CD4-positive, alpha-beta T cell (primary cell): ENCODE measurements at regions not wholly inside any gene's neighbourhood (a gene's known extent, or its start where the extent isn't known, plus 50 kb on each side); places are given as distances from the start of the nearest gene placed in this dataset.

ENCODE experiments used
- ATAC-seq: fragments of 200-7000 bp; cut with Tn5 transposase; one replicate; pipeline ENCODE4 v1.10.0; 2022; ENCODE audit warnings: mild to moderate bottlenecking; ENCODE audit not compliant: poor library complexity
- CTCF ChIA-PET: fragments of 350-600 bp; sonication (Branson Sonifier 250); formaldehyde crosslinking; loops from one replicate; lab custom pipeline; 2021; ENCODE audit warnings: antibody characterized with exemption, inconsistent platforms; lab: Charles Lee
- POLR2A ChIA-PET: fragments of 350-600 bp; sonication (Branson Sonifier 250); formaldehyde crosslinking; loops from one replicate; lab custom pipeline; 2021; ENCODE audit warnings: antibody characterized with exemption, inconsistent platforms; lab: Charles Lee
- DNase-seq, 14 experiments: peaks; one replicate each; pipeline ENCODE4 v3.0.0-alpha.2; 2013 to 2020; ENCODE audit warnings: mixed read lengths in 2 of 14
- H3K27ac ChIP-seq, 2 donors: one replicate each; pipeline versions ENCODE4 v1.5.1 to v1.7.0; 2013; ENCODE audit warnings: low read length in 2 of 2, low read depth in 1 of 2, mild to moderate bottlenecking in 1 of 2
- H3K27me3 ChIP-seq, 2 experiments: 1 replicate in 1 of 2; 2 replicates in 1 of 2; pipeline versions ENCODE4 v1.6.1 to v1.7.0; 2013; ENCODE audit warnings: low read length in 2 of 2, control low read depth in 1 of 2, mild to moderate bottlenecking in 1 of 2, moderate library complexity in 1 of 2; ENCODE audit not compliant: insufficient read depth in 2 of 2, control insufficient read depth in 1 of 2
- H3K36me3 ChIP-seq: one replicate; pipeline ENCODE4 v1.6.1; 2013; ENCODE audit warnings: low read length, control low read depth; ENCODE audit not compliant: insufficient read depth
- H3K4me1 ChIP-seq: one replicate; pipeline ENCODE4 v1.6.1; 2013; ENCODE audit warnings: low read length, control low read depth; ENCODE audit not compliant: insufficient read depth
- H3K4me3 ChIP-seq: one replicate; pipeline ENCODE4 v1.5.1; 2013; ENCODE audit warnings: mild to moderate bottlenecking, low read length, moderate library complexity
- H3K9me3 ChIP-seq, 2 experiments: 1 replicate in 1 of 2; 2 replicates in 1 of 2; pipeline versions ENCODE4 v1.6.1 to v1.7.0; 2013; ENCODE audit warnings: low read length in 2 of 2, mild to moderate bottlenecking in 2 of 2, control low read depth in 1 of 2, moderate library complexity in 1 of 2; ENCODE audit not compliant: control insufficient read depth in 1 of 2, insufficient read depth in 1 of 2
- H3K27ac Mint-ChIP-seq: one replicate; pipeline ENCODE4 v1.8.0; 2020; ENCODE audit warnings: mixed read lengths
- H3K27me3 Mint-ChIP-seq: one replicate; pipeline ENCODE4 v1.8.0; 2021; ENCODE audit warnings: mixed read lengths
- H3K36me3 Mint-ChIP-seq: one replicate; pipeline ENCODE4 v1.8.0; 2021; ENCODE audit warnings: low read depth, mixed read lengths
- H3K4me1 Mint-ChIP-seq: one replicate; pipeline ENCODE4 v1.8.0; 2021; ENCODE audit warnings: low read depth, mixed read lengths
- H3K4me3 Mint-ChIP-seq: one replicate; pipeline ENCODE4 v1.8.0; 2020; ENCODE audit warnings: mild to moderate bottlenecking, mixed read lengths
- H3K9me3 Mint-ChIP-seq: one replicate; pipeline ENCODE4 v1.8.0; 2020; ENCODE audit warnings: mixed read lengths
- CTCF ChIP-seq: fragments of 200-600 bp; IDR thresholded peaks from one replicate; pipeline ENCODE4 v1.8.0; 2022; ENCODE audit warnings: antibody characterized with exemption, mild to moderate bottlenecking
- intact Hi-C, 2 experiments: fragments of 100-400 bp; cut with DNase I in 1 of 2; cut with micrococcal nuclease in 1 of 2; formaldehyde crosslinking; loops; one replicate each; pipeline versions ENCODE4 v1.15.1 to v1.9.0; 2023 to 2025; cut with DNase I, micrococcal nuclease

DNA sequence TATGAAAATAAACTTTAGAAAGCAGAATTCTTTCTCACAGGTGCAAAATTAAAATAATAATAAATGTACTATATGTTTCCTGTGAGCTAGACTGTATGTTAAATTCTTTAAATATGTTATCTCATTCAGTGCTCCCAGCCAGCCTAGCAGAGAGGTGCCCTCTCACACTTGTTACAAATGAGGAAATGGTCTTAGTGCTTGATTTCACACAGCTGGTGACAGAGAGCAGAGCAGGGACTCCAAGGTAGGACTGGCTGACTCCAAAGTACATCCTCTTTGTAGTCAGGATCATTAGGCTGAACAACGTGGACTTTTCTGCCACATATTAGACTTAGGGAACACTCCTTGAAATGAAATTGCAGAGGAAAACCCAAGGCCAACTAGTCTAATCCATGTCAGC is 72.0 kb upstream of the HHIP start:
- H3K9me3 ChIP-seq: peaks cover 0 to 4% of the 10 kb centered on the region in 2 experiments
- H3K9me3 Mint-ChIP-seq: no peaks in the 10 kb centered on the region
- no peaks in the 10 kb centered on the region for H3K27me3 ChIP-seq
- POLR2A ChIA-PET: no interaction called here
- no peaks in the 10 kb centered on the region for H3K4me1 ChIP-seq
- H3K27ac Mint-ChIP-seq: no peak overlapping the region
- H3K27me3 Mint-ChIP-seq: no peaks in the 10 kb centered on the region
- no peak overlapping the region for H3K27ac ChIP-seq
- DNase-seq (no peak), ATAC-seq (no peak)
- CTCF ChIA-PET: no interaction called here
- H3K4me3 Mint-ChIP-seq: no peak overlapping the region
- no peaks in the 10 kb centered on the region for H3K4me1 Mint-ChIP-seq
- no peaks in the 10 kb centered on the region for H3K36me3 ChIP-seq
- H3K4me3 ChIP-seq: no peak overlapping the region
- TF ChIP-seq CTCF: no peak
- intact Hi-C loops: no loop called here
- H3K36me3 Mint-ChIP-seq: no peaks in the 10 kb centered on the region

- H3K4me1 ChIP-seq: no peaks in the 10 kb centered on the region
- no peak for DNase-seq
- ChIA-PET POLR2A (no interaction called here), CTCF (no interaction called here)
- Mint-ChIP-seq H3K4me1 (no peaks in the 10 kb centered on the region), H3K9me3 (no peaks in the 10 kb centered on the region), H3K4me3 (no peak overlapping the region), H3K36me3 (no peaks in the 10 kb centered on the region), H3K27me3 (no peaks in the 10 kb centered on the region), H3K27ac (no peak overlapping the region)
- intact Hi-C loops: no loop called here
- no peak for ATAC-seq
- H3K4me3 ChIP-seq: no peak overlapping the region
- H3K36me3 ChIP-seq: no peaks in the 10 kb centered on the region
- H3K9me3 ChIP-seq: peaks cover 0 to 4% of the 10 kb centered on the region in 2 experiments
- H3K27me3 ChIP-seq: no peaks in the 10 kb centered on the region
- TF ChIP-seq CTCF: no peak
- H3K27ac ChIP-seq: no peak overlapping the region
Measured at GRCh38 chr4:144574509-144574908, 71.4 kb upstream of the HHIP start.

DNA sequence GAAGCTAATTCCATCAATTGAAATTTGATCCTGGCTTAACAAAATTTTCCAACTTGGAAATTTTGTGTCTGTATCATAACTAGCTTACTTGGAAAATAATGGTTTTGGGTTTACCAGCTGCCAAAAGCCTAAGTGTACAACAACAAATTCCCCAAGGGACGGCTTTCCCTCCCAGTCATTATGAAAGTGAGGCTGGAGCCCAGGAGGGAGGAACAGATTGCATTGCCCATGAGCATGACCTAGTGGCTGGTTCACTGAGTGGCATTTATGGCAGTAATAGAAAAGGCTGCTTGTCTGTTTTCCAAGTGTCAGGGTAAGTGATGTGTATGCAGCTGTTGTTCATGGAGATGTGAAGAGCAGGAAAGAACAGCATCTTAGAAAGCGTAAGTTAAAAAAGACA is 70.8 kb upstream of the HHIP start:
- POLR2A ChIA-PET: no interaction called here
- no peaks in the 10 kb centered on the region for H3K36me3 Mint-ChIP-seq
- TF ChIP-seq CTCF: no peak

More for the DNA sequence above, 70.8 kb upstream of the HHIP start:
- no peaks in the 10 kb centered on the region for H3K9me3 Mint-ChIP-seq
- CTCF ChIA-PET: no interaction called here
- intact Hi-C loops: no loop called here
- H3K4me3 Mint-ChIP-seq: no peak overlapping the region
- no peak for ATAC-seq
- Histone ChIP-seq H3K9me3 (peaks cover 0 to 4% of the 10 kb centered on the region in 2 experiments), H3K27ac (no peak overlapping the region), H3K36me3 (no peaks in the 10 kb centered on the region), H3K27me3 (no peaks in the 10 kb centered on the region), H3K4me1 (no peaks in the 10 kb centered on the region), H3K4me3 (no peak overlapping the region)
- no peak overlapping the region for H3K27ac Mint-ChIP-seq
- H3K27me3 Mint-ChIP-seq: no peaks in the 10 kb centered on the region
- H3K4me1 Mint-ChIP-seq: no peaks in the 10 kb centered on the region
- no peak for DNase-seq
